DOHH2 (cell line): ENCODE measurements at regions not wholly inside any gene's neighbourhood (a gene's known extent, or its start where the extent isn't known, plus 50 kb on each side); places are given as distances from the start of the nearest gene placed in this dataset.

Source experiments
- EZH2phosphoT487 ChIP-seq: fragments of 200-600 bp; sonication (generic); IDR thresholded peaks from 2 replicates; pipeline ENCODE4 v1.6.1; 2017; ENCODE audit warnings: borderline replicate concordance, mild to moderate bottlenecking, antibody characterized with exemption, low read length, moderate library complexity, mixed read lengths
- TF ChIP-seq, protein P1 (sequence below): fragments of 200-600 bp; sonication (generic); IDR thresholded peaks from one replicate; pipeline ENCODE4 v1.5.1; 2014; ENCODE audit warnings: antibody characterized with exemption, mild to moderate bottlenecking, low read depth, low read length; ENCODE audit not compliant: poor library complexity, severe bottlenecking

DNA sequence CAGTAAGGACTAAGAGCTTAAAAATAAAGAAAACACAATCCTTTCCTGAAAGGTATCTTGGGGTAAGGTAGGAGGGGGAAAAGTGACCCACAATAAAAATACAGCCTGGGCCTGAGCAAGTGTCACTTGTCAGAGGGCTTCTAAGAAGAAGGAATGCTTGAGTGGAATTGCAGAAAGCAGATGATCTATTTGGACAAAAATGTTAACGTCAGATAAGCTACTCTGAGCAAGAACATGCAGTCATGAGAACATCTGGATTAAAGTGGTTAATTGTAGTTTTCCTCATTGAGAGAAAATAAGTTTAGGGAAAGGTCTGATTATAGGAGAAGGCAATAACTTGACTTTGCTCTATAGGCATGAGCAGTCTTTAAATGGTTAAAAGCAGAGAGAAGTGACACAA, 581.9 kb downstream of the HTR1B start:
- no peak for TF ChIP-seq EZH2phosphoT487
- TF ChIP-seq, protein P1, sequence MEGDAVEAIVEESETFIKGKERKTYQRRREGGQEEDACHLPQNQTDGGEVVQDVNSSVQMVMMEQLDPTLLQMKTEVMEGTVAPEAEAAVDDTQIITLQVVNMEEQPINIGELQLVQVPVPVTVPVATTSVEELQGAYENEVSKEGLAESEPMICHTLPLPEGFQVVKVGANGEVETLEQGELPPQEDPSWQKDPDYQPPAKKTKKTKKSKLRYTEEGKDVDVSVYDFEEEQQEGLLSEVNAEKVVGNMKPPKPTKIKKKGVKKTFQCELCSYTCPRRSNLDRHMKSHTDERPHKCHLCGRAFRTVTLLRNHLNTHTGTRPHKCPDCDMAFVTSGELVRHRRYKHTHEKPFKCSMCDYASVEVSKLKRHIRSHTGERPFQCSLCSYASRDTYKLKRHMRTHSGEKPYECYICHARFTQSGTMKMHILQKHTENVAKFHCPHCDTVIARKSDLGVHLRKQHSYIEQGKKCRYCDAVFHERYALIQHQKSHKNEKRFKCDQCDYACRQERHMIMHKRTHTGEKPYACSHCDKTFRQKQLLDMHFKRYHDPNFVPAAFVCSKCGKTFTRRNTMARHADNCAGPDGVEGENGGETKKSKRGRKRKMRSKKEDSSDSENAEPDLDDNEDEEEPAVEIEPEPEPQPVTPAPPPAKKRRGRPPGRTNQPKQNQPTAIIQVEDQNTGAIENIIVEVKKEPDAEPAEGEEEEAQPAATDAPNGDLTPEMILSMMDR, result no peak
